ENCODE measurements at regions not wholly inside any gene's neighbourhood (a gene's known extent, or its start where the extent isn't known, plus 50 kb on each side); places are given as distances from the start of the nearest gene placed in this dataset.
A peak's percentile ranks its signal among the peaks of the same experiment; 100 is the strongest.

GRCh38 chr11:69938206-69938605 is 119.0 kb upstream of the FGF3 start:
- H4K20me1 ChIP-seq: no peaks in the 10 kb centered on the region
- peaks cover 4% of the 10 kb centered on the region for H3K4me1 ChIP-seq
- no peak overlapping the region for H3K4me2 ChIP-seq
- H3K27me3 ChIP-seq: no peaks in the 10 kb centered on the region
- no peaks in the 10 kb centered on the region for H3K36me3 ChIP-seq
- no peaks in the 10 kb centered on the region for H3K9me3 ChIP-seq
- no peak overlapping the region for H3K9ac ChIP-seq
- H3K27ac ChIP-seq: no peak overlapping the region
- TF ChIP-seq Cebpa-rat (IDR thresholded peaks at IDR 0.05): no peak
- no peak overlapping the region for H3K4me3 ChIP-seq

- H3K27ac ChIP-seq: no peak overlapping the region
Measured at GRCh38 chr11:69939551-69940245, 120.5 kb upstream of the FGF3 start.

GRCh38 chr11:69940246-69940610 is 121.0 kb upstream of the FGF3 start:
- TF ChIP-seq Cebpa-rat (IDR thresholded peaks at IDR 0.05): no peak
- H3K9me3 ChIP-seq: no peaks in the 10 kb centered on the region
- H3K27me3 ChIP-seq: no peaks in the 10 kb centered on the region
- H4K20me1 ChIP-seq: no peaks in the 10 kb centered on the region
- H3K4me3 ChIP-seq: no peak overlapping the region
- H3K4me2 ChIP-seq: no peak overlapping the region
- no peak overlapping the region for H3K27ac ChIP-seq
- no peaks in the 10 kb centered on the region for H3K36me3 ChIP-seq
- peaks cover 18% of the 10 kb centered on the region for H3K4me1 ChIP-seq
- no peak overlapping the region for H3K9ac ChIP-seq

More at GRCh38 chr11:69939551-69940245, 120.5 kb upstream of the FGF3 start:
- H3K36me3 ChIP-seq: no peaks in the 10 kb centered on the region
- TF ChIP-seq Cebpa-rat (IDR thresholded peaks at IDR 0.05): no peak
- H4K20me1 ChIP-seq: no peaks in the 10 kb centered on the region
- no peak overlapping the region for H3K9ac ChIP-seq
- H3K27me3 ChIP-seq: no peaks in the 10 kb centered on the region
- no peak overlapping the region for H3K4me2 ChIP-seq
- H3K4me3 ChIP-seq: no peak overlapping the region
- peaks cover 18% of the 10 kb centered on the region for H3K4me1 ChIP-seq
- no peaks in the 10 kb centered on the region for H3K9me3 ChIP-seq

GRCh38 chr11:69941546-69942332 is 122.5 kb upstream of the FGF3 start:
- H3K4me2 ChIP-seq: no peak overlapping the region
- H3K4me1 ChIP-seq: peaks cover 28% of the 10 kb centered on the region
- H4K20me1 ChIP-seq: no peaks in the 10 kb centered on the region
- H3K27me3 ChIP-seq: no peaks in the 10 kb centered on the region
- H3K9ac ChIP-seq: no peak overlapping the region
- H3K36me3 ChIP-seq: no peaks in the 10 kb centered on the region
- H3K27ac ChIP-seq: no peak overlapping the region
- TF ChIP-seq Cebpa-rat (IDR thresholded peaks at IDR 0.05): no peak
- H3K4me3 ChIP-seq: no peak overlapping the region
- H3K9me3 ChIP-seq: no peaks in the 10 kb centered on the region

GRCh38 chr11:69942333-69942820 is 123.2 kb upstream of the FGF3 start:
- Histone ChIP-seq H3K27ac (no peak overlapping the region), H4K20me1 (no peaks in the 10 kb centered on the region)

GRCh38 chr11:69943066-69943465 is 123.8 kb upstream of the FGF3 start:
- Histone ChIP-seq H3K9me3 (no peaks in the 10 kb centered on the region), H3K27me3 (no peaks in the 10 kb centered on the region), H4K20me1 (no peaks in the 10 kb centered on the region), H3K27ac (peak overlapping the region; percentile 64), H3K4me3 (no peak overlapping the region), H3K9ac (peak overlapping the region; percentile 59; the same call in 1 of the 2 replicates), H3K4me2 (peak overlapping the region; percentile 72), H3K36me3 (no peaks in the 10 kb centered on the region), H3K4me1 (peaks cover 36% of the 10 kb centered on the region)
- no peak for TF ChIP-seq Cebpa-rat (IDR thresholded peaks at IDR 0.05)

More at GRCh38 chr11:69942333-69942820, 123.2 kb upstream of the FGF3 start:
- Histone ChIP-seq H3K9me3 (no peaks in the 10 kb centered on the region), H3K4me2 (no peak overlapping the region), H3K9ac (no peak overlapping the region), H3K27me3 (no peaks in the 10 kb centered on the region), H3K4me1 (peaks cover 30% of the 10 kb centered on the region), H3K4me3 (no peak overlapping the region), H3K36me3 (no peaks in the 10 kb centered on the region)
- TF ChIP-seq Cebpa-rat (IDR thresholded peaks at IDR 0.05): no peak

GRCh38 chr11:69943506-69943905 is 124.3 kb upstream of the FGF3 start:
- Histone ChIP-seq H4K20me1 (no peaks in the 10 kb centered on the region), H3K4me1 (peaks cover 41% of the 10 kb centered on the region), H3K36me3 (no peaks in the 10 kb centered on the region), H3K9ac (peak overlapping the region; percentile 59; the same call in 1 of the 2 replicates), H3K27ac (peak overlapping the region; percentile 64), H3K4me3 (no peak overlapping the region), H3K9me3 (no peaks in the 10 kb centered on the region), H3K27me3 (no peaks in the 10 kb centered on the region), H3K4me2 (peak overlapping the region; percentile 72)
- no peak for TF ChIP-seq Cebpa-rat (IDR thresholded peaks at IDR 0.05)

GRCh38 chr11:69944146-69944795 is 125.1 kb upstream of the FGF3 start:
- Histone ChIP-seq H4K20me1 (no peaks in the 10 kb centered on the region), H3K9me3 (no peaks in the 10 kb centered on the region), H3K4me1 (peaks cover 45% of the 10 kb centered on the region), H3K27me3 (no peaks in the 10 kb centered on the region), H3K27ac (0 out of 2 replicates have a peak overlapping the region, but pooled peaks have one; percentile 64), H3K36me3 (no peaks in the 10 kb centered on the region), H3K9ac (no peak overlapping the region), H3K4me2 (peak overlapping the region; percentile 72), H3K4me3 (no peak overlapping the region)
- no peak for TF ChIP-seq Cebpa-rat (IDR thresholded peaks at IDR 0.05)

- Histone ChIP-seq H3K4me1 (peaks cover 45% of the 10 kb centered on the region), H3K36me3 (no peaks in the 10 kb centered on the region), H3K4me2 (no peak overlapping the region)
Measured at GRCh38 chr11:69945157-69945556, 125.9 kb upstream of the FGF3 start.

More at GRCh38 chr11:69945157-69945556, 125.9 kb upstream of the FGF3 start:
- H3K27me3 ChIP-seq: no peaks in the 10 kb centered on the region
- TF ChIP-seq Cebpa-rat (IDR thresholded peaks at IDR 0.05): no peak
- no peaks in the 10 kb centered on the region for H4K20me1 ChIP-seq
- H3K9ac ChIP-seq: no peak overlapping the region
- H3K9me3 ChIP-seq: peaks cover 3% of the 10 kb centered on the region; the same call in 1 of the 2 replicates
- H3K4me3 ChIP-seq: no peak overlapping the region
- no peak overlapping the region for H3K27ac ChIP-seq
